ENCODE measurements at regions not wholly inside any gene's neighbourhood (a gene's known extent, or its start where the extent isn't known, plus 50 kb on each side); places are given as distances from the start of the nearest gene placed in this dataset.

DNA sequence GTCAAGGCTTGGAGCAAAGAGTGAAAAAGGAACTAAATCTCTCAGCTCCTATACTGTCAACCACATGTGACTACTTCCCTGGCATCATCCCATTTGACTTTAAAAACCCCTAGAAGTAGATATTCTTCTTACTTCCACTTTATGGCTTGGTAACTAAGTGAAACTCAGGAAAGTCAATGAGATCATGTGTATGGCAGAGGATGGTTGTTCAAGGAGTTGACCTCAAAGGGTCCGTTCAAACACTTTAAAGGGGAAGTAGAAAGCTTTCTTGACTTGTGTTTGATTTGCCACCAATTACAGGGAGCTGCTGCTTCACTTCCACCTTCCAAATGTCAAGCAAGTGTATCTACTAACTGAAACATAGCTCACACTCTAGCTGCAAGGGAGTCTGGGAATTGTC, 187.2 kb downstream of the RAB28 start:
- ATAC-seq, result no peak
- no peak overlapping the region for H3K4me3 ChIP-seq
- no peak overlapping the region for H3K27ac ChIP-seq
- no peaks in the 10 kb centered on the region for H3K4me1 ChIP-seq
- TF ChIP-seq, protein P1, sequence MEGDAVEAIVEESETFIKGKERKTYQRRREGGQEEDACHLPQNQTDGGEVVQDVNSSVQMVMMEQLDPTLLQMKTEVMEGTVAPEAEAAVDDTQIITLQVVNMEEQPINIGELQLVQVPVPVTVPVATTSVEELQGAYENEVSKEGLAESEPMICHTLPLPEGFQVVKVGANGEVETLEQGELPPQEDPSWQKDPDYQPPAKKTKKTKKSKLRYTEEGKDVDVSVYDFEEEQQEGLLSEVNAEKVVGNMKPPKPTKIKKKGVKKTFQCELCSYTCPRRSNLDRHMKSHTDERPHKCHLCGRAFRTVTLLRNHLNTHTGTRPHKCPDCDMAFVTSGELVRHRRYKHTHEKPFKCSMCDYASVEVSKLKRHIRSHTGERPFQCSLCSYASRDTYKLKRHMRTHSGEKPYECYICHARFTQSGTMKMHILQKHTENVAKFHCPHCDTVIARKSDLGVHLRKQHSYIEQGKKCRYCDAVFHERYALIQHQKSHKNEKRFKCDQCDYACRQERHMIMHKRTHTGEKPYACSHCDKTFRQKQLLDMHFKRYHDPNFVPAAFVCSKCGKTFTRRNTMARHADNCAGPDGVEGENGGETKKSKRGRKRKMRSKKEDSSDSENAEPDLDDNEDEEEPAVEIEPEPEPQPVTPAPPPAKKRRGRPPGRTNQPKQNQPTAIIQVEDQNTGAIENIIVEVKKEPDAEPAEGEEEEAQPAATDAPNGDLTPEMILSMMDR (IDR thresholded peaks at IDR 0.05), result no peak
- no peak for TF ChIP-seq POLR2A (IDR thresholded peaks at IDR 0.05)
- intact Hi-C loops (cut with DNase I), result no loop called here
- no peaks in the 10 kb centered on the region for H3K27me3 ChIP-seq
- DNase-seq, result no peak
- 82 to 89% (median 84%) methylated on average over 1 of the region's 1 CpG for WGBS, 4 donors
- no peaks in the 10 kb centered on the region for H3K36me3 ChIP-seq
- H3K9me3 ChIP-seq, result peaks cover 0 to 45% (median 12%) of the 10 kb centered on the region in 12 donors

DNA sequence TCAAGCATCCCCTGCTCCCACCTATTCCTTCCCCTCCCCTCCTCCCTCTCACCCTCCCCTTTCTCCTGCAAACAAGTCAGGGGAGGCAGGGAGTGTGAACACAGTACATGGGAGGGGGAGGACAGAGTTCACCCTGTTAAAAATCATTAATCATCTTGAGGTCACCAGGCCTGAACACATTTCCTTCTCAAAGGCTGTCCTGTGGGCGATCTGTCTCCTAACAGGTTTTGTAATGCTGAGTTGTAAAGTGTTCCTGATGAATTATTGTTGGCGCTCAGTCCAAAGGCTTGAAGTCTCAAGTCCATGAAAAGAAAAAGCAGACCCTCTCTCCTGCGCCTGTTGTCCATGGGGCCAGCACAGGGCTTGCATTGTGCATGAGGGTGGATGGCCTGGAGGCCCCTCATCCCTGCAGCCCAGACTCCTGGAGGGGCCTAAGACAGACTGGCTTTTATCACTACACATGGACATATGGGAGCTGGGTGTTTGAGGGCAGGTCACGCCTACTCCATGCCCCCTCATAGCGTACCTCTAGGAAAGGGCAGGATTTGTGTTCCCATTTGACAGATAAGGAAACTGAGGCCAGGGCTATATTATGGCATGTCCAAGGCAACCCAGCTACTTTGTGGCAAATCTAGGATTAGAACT, 189.1 kb downstream of the RAB28 start:
- Histone ChIP-seq H3K4me3 (no peak overlapping the region), H3K36me3 (no peaks in the 10 kb centered on the region), H3K9me3 (peaks cover 0 to 32% (median 9%) of the 10 kb centered on the region in 12 donors), H3K27ac (no peak overlapping the region), H3K27me3 (no peaks in the 10 kb centered on the region), H3K4me1 (no peaks in the 10 kb centered on the region)
- DNase-seq (no peak), ATAC-seq (no peak)
- TF ChIP-seq POLR2A (IDR thresholded peaks at IDR 0.05), result no peak
- TF ChIP-seq, protein P1 (IDR thresholded peaks at IDR 0.05), result no peak
- 76 to 92% (median 88%) methylated on average over 5 of the region's 5 CpGs for whole genome bisulfite sequencing, 4 donors
- intact Hi-C loops (cut with DNase I), result no loop called here

DNA sequence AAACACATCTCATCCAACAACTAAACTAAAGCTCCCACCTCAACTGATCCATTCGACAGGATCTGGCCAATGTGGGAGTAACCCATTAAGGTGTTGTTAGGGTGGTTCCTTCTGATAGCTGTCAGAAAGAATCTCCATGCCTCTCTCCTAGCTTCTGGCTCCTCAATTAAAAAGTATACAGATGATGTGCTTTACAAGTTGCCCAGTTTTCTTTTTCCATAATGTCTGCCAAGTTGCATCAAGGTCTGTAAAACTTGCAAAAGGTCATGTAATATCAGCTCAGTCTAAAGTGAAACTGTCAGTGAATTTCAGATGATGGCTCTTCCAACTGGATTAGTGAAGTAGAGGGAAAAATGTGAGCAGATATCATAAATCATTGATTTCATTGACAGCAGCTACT, 191.8 kb downstream of the RAB28 start:
- WGBS, 4 donors, result 40 to 60% (median 45%) methylated on average over 1 of the region's 1 CpG
- Histone ChIP-seq H3K4me1 (no peaks in the 10 kb centered on the region), H3K4me3 (no peak overlapping the region), H3K36me3 (no peaks in the 10 kb centered on the region), H3K9me3 (peaks cover 0 to 15% (median 7%) of the 10 kb centered on the region in 12 donors), H3K27me3 (no peaks in the 10 kb centered on the region), H3K27ac (no peak overlapping the region)
- no peak for TF ChIP-seq POLR2A (IDR thresholded peaks at IDR 0.05)
- TF ChIP-seq, protein P1 (IDR thresholded peaks at IDR 0.05), result no peak
- intact Hi-C loops (cut with DNase I), result no loop called here
- DNase-seq (no peak), ATAC-seq (peak in 3 of 4 donors; percentile 51 to 85 (median 55))

DNA sequence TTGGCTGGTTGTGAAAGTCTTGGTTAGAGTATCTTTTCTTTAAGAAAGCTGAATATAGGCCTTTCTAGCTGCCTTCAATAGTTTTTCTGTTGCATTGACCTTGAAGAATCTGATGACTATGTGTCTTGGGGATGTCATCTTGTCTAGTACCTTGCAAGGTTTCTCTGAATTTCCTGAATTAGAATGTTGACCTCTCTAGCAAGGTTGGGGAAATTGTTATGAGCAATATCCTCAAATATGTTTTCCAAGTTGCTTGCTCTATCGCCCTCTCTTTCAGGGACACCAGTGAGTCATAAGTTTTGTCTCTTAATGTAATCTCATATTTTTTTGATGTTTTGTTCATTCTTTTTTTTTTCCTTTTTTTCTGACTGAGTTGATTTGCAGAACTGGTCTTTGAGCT, 194.7 kb downstream of the RAB28 start:
- DNase-seq, result no peak
- no peak overlapping the region for H3K4me3 ChIP-seq
- no peaks in the 10 kb centered on the region for H3K4me1 ChIP-seq
- no peak overlapping the region for H3K27ac ChIP-seq
- no peaks in the 10 kb centered on the region for H3K27me3 ChIP-seq
- no peak for ATAC-seq
- TF ChIP-seq, protein P1 (IDR thresholded peaks at IDR 0.05), result no peak
- no peak for TF ChIP-seq POLR2A (IDR thresholded peaks at IDR 0.05)
- no peaks in the 10 kb centered on the region for H3K36me3 ChIP-seq
- 93 to 97% (median 94%) methylated on average over 1 of the region's 1 CpG for WGBS, 4 donors
- H3K9me3 ChIP-seq, result peaks cover 0 to 27% (median 4%) of the 10 kb centered on the region in 12 donors
- intact Hi-C loops (cut with DNase I), result no loop called here

All from heart left ventricle (tissue), 16 donors.